Suprapubic skin (tissue), 4 donors: ENCODE measurements at regions not wholly inside any gene's neighbourhood (a gene's known extent, or its start where the extent isn't known, plus 50 kb on each side); places are given as distances from the start of the nearest gene placed in this dataset.

Experiments used
- CTCF ChIP-seq, 2 donors: fragments of 200-600 bp in 1 of 2; fragments of 450-650 bp in 1 of 2; sonication (generic) in 1 of 2; IDR thresholded peaks; one replicate each; pipeline ENCODE4 v1.5.1; 2016 to 2019; ENCODE audit warnings: antibody characterized with exemption in 2 of 2, mild to moderate bottlenecking in 1 of 2, moderate library complexity in 1 of 2
- EP300 ChIP-seq: sonication (generic); formaldehyde crosslinking; IDR thresholded peaks from one replicate; pipeline ENCODE4 v1.6.1; 2017; ENCODE audit warnings: antibody characterized with exemption
- POLR2AphosphoS5 ChIP-seq, 3 donors: sonication (generic); formaldehyde crosslinking; IDR thresholded peaks; one replicate each; pipeline ENCODE4 v1.6.1; 2017; ENCODE audit warnings: antibody characterized with exemption in 3 of 3

- TF ChIP-seq CTCF (IDR thresholded peaks at IDR 0.05), result no peak
- no peak for TF ChIP-seq POLR2AphosphoS5 (IDR thresholded peaks at IDR 0.05)
- no peak for TF ChIP-seq EP300
These were observed 129.5 kb upstream of the ABI3BP start for GRCh38 chr3:101122681-101123080.
